Hindlimb muscle (tissue), 1 donor: ENCODE measurements at regions not wholly inside any gene's neighbourhood (a gene's known extent, or its start where the extent isn't known, plus 50 kb on each side); places are given as distances from the start of the nearest gene placed in this dataset.
A peak's percentile ranks its signal among the peaks of the same experiment; 100 is the strongest.

Source experiments
- DNase-seq: peaks from one replicate; pipeline ENCODE4 v3.0.0-alpha.2; 2013

- DNase-seq, result no peak
Measured at GRCh38 chrX:6694221-6694620, 159.3 kb upstream of the VCX3A start.

GRCh38 chrX:6693051-6693450 is 158.1 kb upstream of the VCX3A start:
- no peak for DNase-seq

- DNase-seq, result no peak
Measured at GRCh38 chrX:6685489-6685888, 150.6 kb upstream of the VCX3A start.

- DNase-seq, result no peak
Measured at GRCh38 chrX:6683353-6683752, 148.4 kb upstream of the VCX3A start.

GRCh38 chrX:6681521-6682145 is 146.7 kb upstream of the VCX3A start:
- DNase-seq, result no peak

GRCh38 chrX:6679988-6680387 is 145.1 kb upstream of the VCX3A start:
- DNase-seq, result no peak

GRCh38 chrX:6679550-6679949 is 144.6 kb upstream of the VCX3A start:
- DNase-seq, result no peak

GRCh38 chrX:6678313-6678712 is 143.4 kb upstream of the VCX3A start:
- peak; percentile 4 for DNase-seq

- no peak for DNase-seq
Measured at GRCh38 chrX:6674734-6675133, 139.8 kb upstream of the VCX3A start.

- DNase-seq, result no peak
Measured at GRCh38 chrX:6667048-6667768, 132.3 kb upstream of the VCX3A start.

- DNase-seq, result no peak
Measured at GRCh38 chrX:6666624-6667023, 131.7 kb upstream of the VCX3A start.

- DNase-seq, result no peak
Measured at GRCh38 chrX:6661736-6662135, 126.8 kb upstream of the VCX3A start.

GRCh38 chrX:6660567-6661264 is 125.8 kb upstream of the VCX3A start:
- no peak for DNase-seq

GRCh38 chrX:6645216-6645615 is 110.3 kb upstream of the VCX3A start:
- no peak for DNase-seq

GRCh38 chrX:6644411-6644810 is 109.5 kb upstream of the VCX3A start:
- no peak for DNase-seq

- DNase-seq, result no peak
Measured at GRCh38 chrX:6640727-6641126, 105.8 kb upstream of the VCX3A start.

- no peak for DNase-seq
Measured at GRCh38 chrX:6614506-6614905, 79.6 kb upstream of the VCX3A start.

GRCh38 chrX:6599230-6599860 is 64.4 kb upstream of the VCX3A start:
- DNase-seq, result no peak
